Neuronal stem cell (in vitro differentiated cells): ENCODE measurements at regions not wholly inside any gene's neighbourhood (a gene's known extent, or its start where the extent isn't known, plus 50 kb on each side); places are given as distances from the start of the nearest gene placed in this dataset.

Experiments
- DNase-seq: peaks from one replicate; pipeline ENCODE4 v3.0.0-alpha.2; 2013; ENCODE audit warnings: low spot score
- H2AFZ ChIP-seq: one replicate; pipeline ENCODE4 v1.6.1; 2013; ENCODE audit warnings: mild to moderate bottlenecking, low read length, inconsistent platforms
- H2AK5ac ChIP-seq: 2 replicates; pipeline ENCODE4 v1.6.1; 2013; ENCODE audit warnings: low read depth, mild to moderate bottlenecking, inconsistent platforms, low read length, moderate library complexity, mixed read lengths
- H2BK120ac ChIP-seq: 2 replicates; pipeline ENCODE4 v1.6.1; 2013; ENCODE audit warnings: low read depth, mild to moderate bottlenecking, inconsistent platforms, low read length, moderate library complexity, mixed read lengths
- H2BK12ac ChIP-seq: one replicate; pipeline ENCODE4 v1.6.1; 2013; ENCODE audit warnings: low read length, inconsistent platforms
- H2BK15ac ChIP-seq: 2 replicates; pipeline ENCODE4 v1.6.1; 2013; ENCODE audit warnings: mild to moderate bottlenecking, low read length, inconsistent platforms, mixed read lengths
- H2BK5ac ChIP-seq: one replicate; pipeline ENCODE4 v1.6.1; 2013; ENCODE audit warnings: inconsistent platforms, mild to moderate bottlenecking, low read length, moderate library complexity
- H3K14ac ChIP-seq: one replicate; pipeline ENCODE4 v1.6.1; 2013; ENCODE audit warnings: low read length, inconsistent platforms
- H3K18ac ChIP-seq: 2 replicates; pipeline ENCODE4 v1.6.1; 2013; ENCODE audit warnings: low read length, inconsistent platforms
- H3K23ac ChIP-seq: 2 replicates; pipeline ENCODE4 v1.6.1; 2013; ENCODE audit warnings: low read depth, mild to moderate bottlenecking, mixed read lengths, low read length, inconsistent platforms; ENCODE audit not compliant: poor library complexity
- H3K27ac ChIP-seq: replicated peaks from 3 replicates; pipeline ENCODE4 v1.5.1; 2013; ENCODE audit warnings: low read length, inconsistent platforms
- H3K27me3 ChIP-seq, 3 experiments: 2 replicates each; pipeline ENCODE4 v1.6.1; 2013; ENCODE audit warnings: low read length in 3 of 3, mild to moderate bottlenecking in 2 of 3, inconsistent platforms in 1 of 3, low read depth in 1 of 3, mixed read lengths in 1 of 3, moderate library complexity in 1 of 3; ENCODE audit not compliant: control insufficient read depth in 3 of 3, insufficient read depth in 3 of 3
- H3K36me3 ChIP-seq, 2 donors: replicated peaks in 1 of 2; 2 replicates each; pipeline ENCODE4 v1.6.1; 2013; ENCODE audit warnings: low read length in 2 of 2; ENCODE audit not compliant: control insufficient read depth in 2 of 2, insufficient read depth in 2 of 2
- H3K4ac ChIP-seq: 2 replicates; pipeline ENCODE4 v1.6.1; 2013; ENCODE audit warnings: inconsistent platforms, mild to moderate bottlenecking, low read length, moderate library complexity
- H3K4me1 ChIP-seq, 2 donors: 1 replicate in 1 of 2; 2 replicates in 1 of 2; pipeline ENCODE4 v1.6.1; 2013; ENCODE audit warnings: low read length in 2 of 2, low read depth in 1 of 2; ENCODE audit not compliant: control insufficient read depth in 2 of 2, insufficient read depth in 1 of 2
- H3K4me2 ChIP-seq: one replicate; pipeline ENCODE4 v1.6.1; 2013; ENCODE audit warnings: mild to moderate bottlenecking, low read length, inconsistent platforms; ENCODE audit not compliant: insufficient read depth, poor library complexity, severe bottlenecking
- H3K4me3 ChIP-seq, 2 donors: 2 replicates each; pipeline ENCODE4 v1.5.1; 2013; ENCODE audit warnings: low read length in 2 of 2, mild to moderate bottlenecking in 2 of 2, inconsistent platforms in 1 of 2, moderate library complexity in 1 of 2
- H3K79me1 ChIP-seq: one replicate; pipeline ENCODE4 v1.6.1; 2013; ENCODE audit warnings: low read depth, mild to moderate bottlenecking, inconsistent platforms, low read length, moderate library complexity
- H3K9ac ChIP-seq: one replicate; pipeline ENCODE4 v1.6.1; 2013; ENCODE audit warnings: mild to moderate bottlenecking, low read depth, low read length, inconsistent platforms; ENCODE audit not compliant: poor library complexity
- H3K9me3 ChIP-seq, 2 donors: replicated peaks in 1 of 2; 2 replicates each; pipeline versions ENCODE3 to v1.6.1; 2013; ENCODE audit warnings: low read length in 2 of 2, mild to moderate bottlenecking in 2 of 2, inconsistent platforms in 1 of 2, low read depth in 1 of 2, mixed read lengths in 1 of 2, moderate library complexity in 1 of 2; ENCODE audit not compliant: control insufficient read depth in 2 of 2, insufficient read depth in 1 of 2
- H4K8ac ChIP-seq: one replicate; pipeline ENCODE4 v1.6.1; 2013; ENCODE audit warnings: low read depth, mild to moderate bottlenecking, inconsistent platforms, low read length, moderate library complexity
- H4K91ac ChIP-seq: one replicate; pipeline ENCODE4 v1.6.1; 2013; ENCODE audit warnings: low read length, low read depth, mild to moderate bottlenecking, inconsistent platforms; ENCODE audit not compliant: poor library complexity
- WGBS, 2 donors: extraction: QIAGEN DNeasy Blood & Tissue Kit; methylation state at CpG; one replicate each; pipeline ENCODE4 v1.1.7; 2013; ENCODE audit warnings: missing lambda C conversion rate in 2 of 2, mixed read lengths in 1 of 2; ENCODE audit not compliant: insufficient read length in 2 of 2, insufficient replicate concordance in 1 of 2; ENCODE audit errors: extremely low coverage in 2 of 2; 5-methylcytosine and 5-hydroxymethylcytosine counted together

- no peak overlapping the region for H2AFZ ChIP-seq
- H3K4ac ChIP-seq, result no peak overlapping the region
- H3K27me3 ChIP-seq, result no peaks in the 10 kb centered on the region
- H4K8ac ChIP-seq, result no peak overlapping the region
- no peak overlapping the region for H3K27ac ChIP-seq
- H3K18ac ChIP-seq, result peak overlapping the region; percentile 77
- DNase-seq, result no peak
- WGBS, 2 donors, result no CpG with 5 or more reads among the region's 24 CpGs
- H2BK12ac ChIP-seq, result no peak overlapping the region
- H2BK5ac ChIP-seq, result peak overlapping the region; percentile 33
- peaks cover 0 to 2% of the 10 kb centered on the region in 2 donors for H3K9me3 ChIP-seq
- peak overlapping the region; percentile 53 for H2AK5ac ChIP-seq
- H2BK120ac ChIP-seq, result peak overlapping the region; percentile 12
- H3K36me3 ChIP-seq, result no peaks in the 10 kb centered on the region
- peak overlapping the region; percentile 20 for H3K23ac ChIP-seq
- H3K4me3 ChIP-seq, result peak overlapping the region in 1 of 2 donors; percentile 18
- H3K4me2 ChIP-seq, result no peak overlapping the region
- no peaks in the 10 kb centered on the region for H3K79me1 ChIP-seq
- peak overlapping the region; percentile 65 for H2BK15ac ChIP-seq
- no peak overlapping the region for H3K14ac ChIP-seq
- H4K91ac ChIP-seq, result peak overlapping the region; percentile 42
- no peak overlapping the region for H3K9ac ChIP-seq
- peaks cover 3 to 13% of the 10 kb centered on the region in 2 donors for H3K4me1 ChIP-seq
These were observed 116.0 kb downstream of the SOX1 start for GRCh38 chr13:112182846-112183531.

- Histone ChIP-seq H3K4me1 (peaks cover 3 to 13% of the 10 kb centered on the region in 2 donors), H3K36me3 (no peaks in the 10 kb centered on the region), H4K8ac (no peak overlapping the region), H3K4me3 (no peak overlapping the region), H3K9ac (no peak overlapping the region), H2BK5ac (no peak overlapping the region), H3K23ac (no peak overlapping the region), H3K18ac (peak overlapping the region; percentile 78), H2AFZ (no peak overlapping the region), H2BK120ac (peak overlapping the region; percentile 12), H3K14ac (no peak overlapping the region), H3K27ac (no peak overlapping the region), H2BK15ac (peak overlapping the region; percentile 65), H2AK5ac (peak overlapping the region; percentile 53), H3K79me1 (no peaks in the 10 kb centered on the region), H3K4me2 (no peak overlapping the region), H3K27me3 (no peaks in the 10 kb centered on the region), H3K4ac (no peak overlapping the region), H4K91ac (no peak overlapping the region), H3K9me3 (peaks cover 0 to 2% of the 10 kb centered on the region in 2 donors), H2BK12ac (peak overlapping the region; percentile 12)
- no peak for DNase-seq
- no CpG with 5 or more reads among the region's 24 CpGs for WGBS, 2 donors
These were observed 116.7 kb downstream of the SOX1 start for GRCh38 chr13:112183532-112184090.

GRCh38 chr13:112184261-112184660 is 117.3 kb downstream of the SOX1 start:
- no peak overlapping the region for H3K27ac ChIP-seq
- H3K14ac ChIP-seq, result no peak overlapping the region
- no CpG with 5 or more reads among the region's 14 CpGs for WGBS, 2 donors
- no peak overlapping the region for H4K91ac ChIP-seq
- no peak overlapping the region for H3K4me3 ChIP-seq
- no peak overlapping the region for H2BK15ac ChIP-seq
- H3K36me3 ChIP-seq, result no peaks in the 10 kb centered on the region
- H3K18ac ChIP-seq, result peak overlapping the region; percentile 90
- H3K79me1 ChIP-seq, result no peaks in the 10 kb centered on the region
- peak overlapping the region; percentile 42 for H2BK12ac ChIP-seq
- H2AFZ ChIP-seq, result no peak overlapping the region
- no peak overlapping the region for H3K4me2 ChIP-seq
- H3K9me3 ChIP-seq, result peaks cover 0 to 2% of the 10 kb centered on the region in 2 donors
- H2BK120ac ChIP-seq, result peak overlapping the region; percentile 41
- H3K4me1 ChIP-seq, result peaks cover 3 to 13% of the 10 kb centered on the region in 2 donors
- DNase-seq, result no peak
- no peak overlapping the region for H3K9ac ChIP-seq
- H2AK5ac ChIP-seq, result peak overlapping the region; percentile 39
- no peak overlapping the region for H2BK5ac ChIP-seq
- no peaks in the 10 kb centered on the region for H3K27me3 ChIP-seq
- no peak overlapping the region for H3K4ac ChIP-seq
- no peak overlapping the region for H4K8ac ChIP-seq
- H3K23ac ChIP-seq, result no peak overlapping the region

GRCh38 chr13:112184851-112185371 is 118.0 kb downstream of the SOX1 start:
- peak overlapping the region; percentile 30 for H3K18ac ChIP-seq
- peaks cover 2 to 4% of the 10 kb centered on the region in 2 donors for H3K9me3 ChIP-seq
- no peak overlapping the region for H4K8ac ChIP-seq
- H3K36me3 ChIP-seq, result no peaks in the 10 kb centered on the region
- no peak overlapping the region for H3K4me3 ChIP-seq
- H2BK15ac ChIP-seq, result peak overlapping the region; percentile 50
- H3K4ac ChIP-seq, result no peak overlapping the region
- H3K79me1 ChIP-seq, result no peaks in the 10 kb centered on the region
- no peak for DNase-seq
- H3K27ac ChIP-seq, result no peak overlapping the region
- peak overlapping the region; percentile 76 for H2BK12ac ChIP-seq
- H3K9ac ChIP-seq, result no peak overlapping the region
- no peak overlapping the region for H2BK120ac ChIP-seq
- no peak overlapping the region for H3K4me2 ChIP-seq
- no peak overlapping the region for H2BK5ac ChIP-seq
- H2AFZ ChIP-seq, result no peak overlapping the region
- H3K27me3 ChIP-seq, result no peaks in the 10 kb centered on the region
- no peak overlapping the region for H3K14ac ChIP-seq
- H3K4me1 ChIP-seq, result peaks cover 3 to 13% of the 10 kb centered on the region in 2 donors
- H2AK5ac ChIP-seq, result peak overlapping the region; percentile 57
- H4K91ac ChIP-seq, result no peak overlapping the region
- peak overlapping the region; percentile 66 for H3K23ac ChIP-seq
- WGBS, 2 donors, result no CpG with 5 or more reads among the region's 15 CpGs
